Naive B cell (primary cell): ENCODE measurements at regions not wholly inside any gene's neighbourhood (a gene's known extent, or its start where the extent isn't known, plus 50 kb on each side); places are given as distances from the start of the nearest gene placed in this dataset.

ENCODE experiments used
- ATAC-seq, 2 donors: fragments of 150-1000 bp; cut with Tn5 transposase; 2 replicates each; pipeline ENCODE4 v1.10.0; 2021; ENCODE audit warnings: low read depth in 2 of 2, mild to moderate bottlenecking in 2 of 2, moderate library complexity in 2 of 2
- DNase-seq: peaks from one replicate; pipeline ENCODE4 v3.0.0; 2022
- H3K27ac Mint-ChIP-seq, 6 donors: one replicate each; pipeline ENCODE4 v1.8.0; 2020 to 2022; ENCODE audit warnings: mild to moderate bottlenecking in 6 of 6, mixed read lengths in 6 of 6, moderate library complexity in 5 of 6, inconsistent platforms in 2 of 6
- H3K27me3 Mint-ChIP-seq, 3 donors: one replicate each; pipeline ENCODE4 v1.8.0; 2021 to 2022; ENCODE audit warnings: mixed read lengths in 3 of 3, mild to moderate bottlenecking in 1 of 3
- H3K36me3 Mint-ChIP-seq, 2 donors: one replicate each; pipeline ENCODE4 v1.8.0; 2020 to 2022; ENCODE audit warnings: mixed read lengths in 2 of 2, inconsistent platforms in 1 of 2, mild to moderate bottlenecking in 1 of 2
- H3K4me1 Mint-ChIP-seq, 3 donors: one replicate each; pipeline ENCODE4 v1.8.0; 2020 to 2022; ENCODE audit warnings: mixed read lengths in 3 of 3, inconsistent platforms in 1 of 3, mild to moderate bottlenecking in 1 of 3, moderate library complexity in 1 of 3
- H3K4me3 Mint-ChIP-seq, 8 donors: one replicate each; pipeline ENCODE4 v1.8.0; 2020 to 2022; ENCODE audit warnings: mild to moderate bottlenecking in 8 of 8, mixed read lengths in 8 of 8, moderate library complexity in 8 of 8, inconsistent platforms in 2 of 8
- H3K9me3 Mint-ChIP-seq, 7 donors: one replicate each; pipeline ENCODE4 v1.8.0; 2020 to 2022; ENCODE audit warnings: mixed read lengths in 7 of 7, mild to moderate bottlenecking in 5 of 7, inconsistent platforms in 2 of 7, moderate library complexity in 1 of 7

- Mint-ChIP-seq H3K4me3 (no peak overlapping the region), H3K9me3 (peaks cover 0 to 16% (median 6%) of the 10 kb centered on the region in 7 donors), H3K4me1 (no peaks in the 10 kb centered on the region), H3K36me3 (no peaks in the 10 kb centered on the region), H3K27ac (no peak overlapping the region), H3K27me3 (no peaks in the 10 kb centered on the region)
- DNase-seq (no peak), ATAC-seq (no peak)
These were observed 510.9 kb upstream of the CELF4 start for GRCh38 chr18:38076346-38077070.

DNA sequence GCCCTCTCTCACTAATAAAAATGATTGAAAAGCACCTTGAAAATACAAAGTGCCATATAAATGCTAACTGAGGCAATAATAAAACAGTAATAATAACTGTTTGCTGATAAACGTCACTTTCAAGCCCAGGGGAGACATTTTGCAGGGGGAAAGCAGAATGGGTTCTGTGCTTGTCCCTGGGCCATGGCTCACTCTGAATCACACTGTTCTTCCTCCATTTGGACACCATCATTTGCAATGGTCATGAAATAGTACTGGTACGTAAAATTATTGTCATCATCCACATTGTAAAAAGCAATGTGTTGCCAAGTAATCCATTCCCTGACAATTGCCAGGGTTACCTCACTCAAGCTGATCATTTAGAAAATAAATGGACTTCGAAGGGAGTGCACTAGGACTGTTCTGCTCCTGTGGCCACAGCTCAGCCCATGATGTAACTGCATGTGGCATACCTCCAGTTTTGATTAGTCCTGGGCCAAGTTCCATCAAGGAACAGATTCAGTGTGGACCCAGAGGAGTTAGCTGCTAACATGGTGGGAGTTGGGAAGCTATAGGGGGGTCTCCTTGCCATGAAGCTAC is 508.8 kb upstream of the CELF4 start:
- Mint-ChIP-seq H3K36me3 (no peaks in the 10 kb centered on the region), H3K9me3 (peaks cover 0 to 16% (median 4%) of the 10 kb centered on the region in 7 donors), H3K27ac (no peak overlapping the region), H3K4me3 (no peak overlapping the region), H3K4me1 (no peaks in the 10 kb centered on the region), H3K27me3 (no peaks in the 10 kb centered on the region)
- ATAC-seq (no peak), DNase-seq (no peak)

- DNase-seq (no peak), ATAC-seq (no peak)
- Mint-ChIP-seq H3K27ac (no peak overlapping the region), H3K9me3 (peaks cover 0 to 15% (median 3%) of the 10 kb centered on the region in 7 donors), H3K36me3 (no peaks in the 10 kb centered on the region), H3K4me3 (no peak overlapping the region), H3K4me1 (no peaks in the 10 kb centered on the region), H3K27me3 (no peaks in the 10 kb centered on the region)
These were observed 502.2 kb upstream of the CELF4 start for GRCh38 chr18:38067821-38068220.

GRCh38 chr18:38067086-38067485 is 501.5 kb upstream of the CELF4 start:
- Mint-ChIP-seq H3K27ac (no peak overlapping the region), H3K4me1 (no peaks in the 10 kb centered on the region), H3K36me3 (no peaks in the 10 kb centered on the region), H3K4me3 (no peak overlapping the region), H3K9me3 (peaks cover 0 to 15% (median 3%) of the 10 kb centered on the region in 7 donors), H3K27me3 (no peaks in the 10 kb centered on the region)
- ATAC-seq (no peak), DNase-seq (no peak)

- Mint-ChIP-seq H3K27ac (no peak overlapping the region), H3K27me3 (no peaks in the 10 kb centered on the region), H3K36me3 (no peaks in the 10 kb centered on the region), H3K9me3 (peaks cover 0 to 5% (median 3%) of the 10 kb centered on the region in 7 donors), H3K4me3 (no peak overlapping the region), H3K4me1 (no peaks in the 10 kb centered on the region)
- DNase-seq (no peak), ATAC-seq (no peak)
These were observed 487.4 kb upstream of the CELF4 start for GRCh38 chr18:38052879-38053590.

DNA sequence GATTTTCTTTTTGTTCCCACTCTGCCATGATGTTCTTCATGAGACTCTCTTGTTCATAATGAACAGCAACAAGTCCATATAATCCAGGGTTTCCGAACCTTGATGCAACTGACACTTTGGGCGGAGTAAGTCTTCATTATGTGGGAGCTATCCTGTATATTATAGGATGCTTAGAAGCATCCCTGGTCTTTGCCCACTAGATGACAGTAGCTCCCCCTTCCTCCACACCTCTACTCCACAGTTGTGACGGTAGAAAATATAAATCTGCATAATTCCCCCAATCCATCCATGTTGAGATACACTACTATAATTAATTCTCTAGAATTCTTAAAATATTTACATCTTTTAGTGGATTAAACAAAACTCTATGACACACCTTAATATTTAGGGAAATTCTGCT is 482.2 kb upstream of the CELF4 start:
- no peak for ATAC-seq
- Mint-ChIP-seq H3K36me3 (no peaks in the 10 kb centered on the region), H3K4me3 (no peak overlapping the region), H3K27ac (no peak overlapping the region), H3K9me3 (peaks cover 0 to 13% (median 6%) of the 10 kb centered on the region in 7 donors), H3K27me3 (no peaks in the 10 kb centered on the region), H3K4me1 (no peaks in the 10 kb centered on the region)
- no peak for DNase-seq

- Mint-ChIP-seq H3K27ac (no peak overlapping the region), H3K4me1 (no peaks in the 10 kb centered on the region), H3K27me3 (no peaks in the 10 kb centered on the region), H3K4me3 (no peak overlapping the region), H3K36me3 (no peaks in the 10 kb centered on the region), H3K9me3 (peaks cover 0 to 17% (median 6%) of the 10 kb centered on the region in 7 donors)
- DNase-seq (no peak), ATAC-seq (no peak)
These were observed 481.1 kb upstream of the CELF4 start for GRCh38 chr18:38046651-38047050.

DNA sequence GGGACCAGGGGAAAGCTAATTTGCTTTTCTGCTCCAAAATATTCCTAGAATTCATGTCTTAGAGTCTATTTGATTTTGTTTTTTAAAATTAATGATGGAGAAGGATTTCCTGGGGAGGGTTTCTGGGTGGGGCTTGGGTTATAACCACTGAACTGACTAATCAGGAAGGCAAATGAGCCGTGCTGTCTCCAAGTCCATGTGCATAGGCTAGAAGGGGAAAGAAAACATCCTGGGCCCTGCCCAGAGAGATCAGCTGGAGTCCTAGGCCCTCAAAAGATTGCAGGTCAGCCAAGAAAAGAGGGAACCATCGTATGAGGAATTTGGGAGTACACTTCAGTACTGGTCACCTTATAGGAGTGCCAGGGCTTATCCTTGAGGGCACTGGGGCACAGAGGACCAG is 480.2 kb upstream of the CELF4 start:
- Mint-ChIP-seq H3K4me1 (no peaks in the 10 kb centered on the region), H3K9me3 (peaks cover 0 to 17% (median 6%) of the 10 kb centered on the region in 7 donors)
- no peak for DNase-seq

GRCh38 chr18:38042211-38042890 is 476.8 kb upstream of the CELF4 start:
- no peak for DNase-seq
- Mint-ChIP-seq H3K27ac (no peak overlapping the region), H3K4me1 (no peaks in the 10 kb centered on the region), H3K36me3 (no peaks in the 10 kb centered on the region), H3K27me3 (no peaks in the 10 kb centered on the region), H3K9me3 (peaks cover 0 to 17% (median 6%) of the 10 kb centered on the region in 7 donors), H3K4me3 (no peak overlapping the region)
- no peak for ATAC-seq

More for the DNA sequence above, 480.2 kb upstream of the CELF4 start:
- no peak overlapping the region for H3K4me3 Mint-ChIP-seq
- no peaks in the 10 kb centered on the region for H3K27me3 Mint-ChIP-seq
- no peaks in the 10 kb centered on the region for H3K36me3 Mint-ChIP-seq
- no peak overlapping the region for H3K27ac Mint-ChIP-seq
- ATAC-seq = no peak

- no peak overlapping the region for H3K4me3 Mint-ChIP-seq
- ATAC-seq (no peak), DNase-seq (no peak)
- H3K27ac Mint-ChIP-seq = no peak overlapping the region
- peaks cover 0 to 13% (median 2%) of the 10 kb centered on the region in 7 donors for H3K9me3 Mint-ChIP-seq
- H3K27me3 Mint-ChIP-seq = no peaks in the 10 kb centered on the region
- H3K36me3 Mint-ChIP-seq = no peaks in the 10 kb centered on the region
- no peaks in the 10 kb centered on the region for H3K4me1 Mint-ChIP-seq
These were observed 472.6 kb upstream of the CELF4 start for GRCh38 chr18:38038242-38038641.

DNA sequence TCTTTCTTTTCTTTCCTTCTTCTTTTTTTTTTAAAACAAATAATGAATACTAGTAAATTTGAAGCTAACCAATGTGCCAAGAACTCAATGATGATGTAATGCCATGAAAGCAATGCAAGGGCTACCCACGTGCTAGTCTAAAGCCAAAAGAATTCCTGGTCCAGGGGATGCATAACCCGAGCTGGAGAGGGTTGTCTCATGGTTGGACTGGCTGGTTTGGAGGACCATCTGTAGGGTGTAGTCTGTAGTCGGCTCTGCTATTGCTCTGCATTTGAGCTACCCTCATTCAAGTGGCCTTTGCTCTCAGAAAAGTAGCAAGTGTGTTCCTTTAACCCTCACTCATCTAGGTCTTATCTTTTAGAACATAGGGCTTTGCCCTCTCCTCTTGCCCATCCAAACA is 469.6 kb upstream of the CELF4 start:
- Mint-ChIP-seq H3K4me1 (no peaks in the 10 kb centered on the region), H3K36me3 (no peaks in the 10 kb centered on the region), H3K27me3 (no peaks in the 10 kb centered on the region), H3K9me3 (peaks cover 0 to 9% (median 4%) of the 10 kb centered on the region in 7 donors), H3K27ac (no peak overlapping the region), H3K4me3 (no peak overlapping the region)
- no peak for ATAC-seq
- no peak for DNase-seq

- H3K36me3 Mint-ChIP-seq = no peaks in the 10 kb centered on the region
- H3K27me3 Mint-ChIP-seq = no peaks in the 10 kb centered on the region
- peaks cover 0 to 10% (median 4%) of the 10 kb centered on the region in 7 donors for H3K9me3 Mint-ChIP-seq
- H3K4me3 Mint-ChIP-seq = no peak overlapping the region
- DNase-seq = no peak
- H3K27ac Mint-ChIP-seq = no peak overlapping the region
- no peak for ATAC-seq
- H3K4me1 Mint-ChIP-seq = no peaks in the 10 kb centered on the region
These were observed 467.7 kb upstream of the CELF4 start for GRCh38 chr18:38033282-38033681.

GRCh38 chr18:38032516-38032915 is 466.9 kb upstream of the CELF4 start:
- Mint-ChIP-seq H3K4me1 (no peaks in the 10 kb centered on the region), H3K9me3 (peaks cover 0 to 10% (median 4%) of the 10 kb centered on the region in 7 donors), H3K27ac (no peak overlapping the region), H3K27me3 (no peaks in the 10 kb centered on the region), H3K4me3 (no peak overlapping the region), H3K36me3 (no peaks in the 10 kb centered on the region)
- ATAC-seq (no peak), DNase-seq (no peak)
